SK-N-SH (cell line): ENCODE measurements at regions not wholly inside any gene's neighbourhood (a gene's known extent, or its start where the extent isn't known, plus 50 kb on each side); places are given as distances from the start of the nearest gene placed in this dataset.

Experiments
- CTCF ChIA-PET: fragments of 300-600, 350-600 bp; formaldehyde crosslinking; extraction: SDS; loops from one replicate; lab custom pipeline; 2021; lab: Yijun Ruan, JAX
- POLR2A ChIA-PET: fragments of 350-600 bp; sonication (Branson Sonifier 250); formaldehyde crosslinking; extraction: SDS; loops from one replicate; lab custom pipeline; 2020; ENCODE audit warnings: antibody characterized with exemption, inconsistent platforms; lab: Yijun Ruan, JAX
- DNase-seq: peaks from one replicate; pipeline ENCODE4 v3.0.0; 2012
- H2AFZ ChIP-seq: fragments of 200-600 bp; sonication (generic); 2 replicates; pipeline ENCODE4 v1.8.1; 2016; ENCODE audit warnings: antibody characterized with exemption, mild to moderate bottlenecking, low read depth
- H3F3A ChIP-seq: fragments of 200-600 bp; sonication (generic); replicated peaks from 2 replicates; pipeline ENCODE3; 2016; ENCODE audit warnings: antibody characterized with exemption, mild to moderate bottlenecking; ENCODE audit not compliant: insufficient read depth
- H3K27ac ChIP-seq, 2 experiments: fragments of 200-500 bp in 1 of 2; fragments of 200-600 bp in 1 of 2; sonication (Bioruptor generic) in 1 of 2; sonication (generic), shearing (Covaris generic) in 1 of 2; 2 replicates each; pipeline versions ENCODE4 v1.5.1 to v1.6.1; 2014 to 2016; ENCODE audit warnings: low read depth in 2 of 2, inconsistent platforms in 1 of 2, low read length in 1 of 2, mild to moderate bottlenecking in 1 of 2, mixed read lengths in 1 of 2
- H3K27me3 ChIP-seq: fragments of 200-600 bp; sonication (generic), shearing (Covaris generic); 2 replicates; pipeline ENCODE4 v1.6.1; 2016; ENCODE audit warnings: mixed run types; ENCODE audit not compliant: insufficient read depth
- H3K36me3 ChIP-seq, 2 experiments: fragments of 200-500 bp in 1 of 2; fragments of 200-600 bp in 1 of 2; sonication (Bioruptor generic) in 1 of 2; sonication (generic) in 1 of 2; replicated peaks in 1 of 2; 2 replicates each; pipeline versions ENCODE3 to v1.5.1; 2014 to 2016; ENCODE audit warnings: low read length in 1 of 2, mild to moderate bottlenecking in 1 of 2; ENCODE audit not compliant: insufficient read depth in 2 of 2, control insufficient read depth in 1 of 2
- H3K4me1 ChIP-seq, 2 experiments: fragments of 200-500 bp in 1 of 2; fragments of 200-600 bp in 1 of 2; sonication (Bioruptor generic) in 1 of 2; sonication (generic), shearing (Covaris generic) in 1 of 2; 2 replicates each; pipeline versions ENCODE4 v1.5.1 to v1.6.1; 2014 to 2016; ENCODE audit warnings: low read depth in 1 of 2, low read length in 1 of 2, mixed run types in 1 of 2; ENCODE audit not compliant: insufficient read depth in 2 of 2, control insufficient read depth in 1 of 2
- H3K4me2 ChIP-seq: fragments of 200-600 bp; sonication (generic), shearing (Covaris generic); 2 replicates; pipeline ENCODE4 v1.6.1; 2017; ENCODE audit warnings: mixed run types
- H3K4me3 ChIP-seq, 2 experiments: fragments of 200-500 bp in 1 of 2; fragments of 200-600 bp in 1 of 2; sonication (Bioruptor generic) in 1 of 2; sonication (generic), shearing (Covaris generic) in 1 of 2; 2 replicates each; pipeline versions ENCODE4 v1.5.1 to v1.8.1; 2014 to 2016; ENCODE audit warnings: low read depth in 2 of 2, inconsistent platforms in 1 of 2, low read length in 1 of 2, mild to moderate bottlenecking in 1 of 2, mixed read lengths in 1 of 2, moderate library complexity in 1 of 2
- H3K79me2 ChIP-seq: fragments of 200-600 bp; sonication (generic); 2 replicates; pipeline ENCODE4 v1.8.1; 2017; ENCODE audit warnings: mild to moderate bottlenecking; ENCODE audit not compliant: insufficient read depth
- H3K9ac ChIP-seq: fragments of 200-600 bp; sonication (generic); 2 replicates; pipeline ENCODE4 v1.6.1; 2017; ENCODE audit warnings: mixed run types
- H3K9me2 ChIP-seq: fragments of 200-600 bp; sonication (generic); 2 replicates; pipeline ENCODE4 v1.6.1; 2017; ENCODE audit warnings: mixed run types
- H3K9me3 ChIP-seq: fragments of 200-600 bp; sonication (generic); 2 replicates; pipeline ENCODE4 v1.6.1; 2017; ENCODE audit warnings: mixed run types, mild to moderate bottlenecking, moderate library complexity
- H4K20me1 ChIP-seq: fragments of 200-600 bp; sonication (generic); 2 replicates; pipeline ENCODE4 v1.6.1; 2017; ENCODE audit warnings: mild to moderate bottlenecking, mixed run types; ENCODE audit not compliant: insufficient read depth
- CTCF ChIP-seq: fragments of 200-600 bp; sonication (generic); IDR thresholded peaks from 2 replicates; pipeline ENCODE4 v1.6.1; 2017; ENCODE audit warnings: antibody characterized with exemption, mild to moderate bottlenecking, moderate library complexity
- EP300 ChIP-seq, 2 experiments: IDR thresholded peaks; 2 replicates each; pipeline versions ENCODE4 v1.4.0 to v1.6.1; 2012; ENCODE audit warnings: borderline replicate concordance in 1 of 2, low read depth in 1 of 2, low read length in 1 of 2
- EZH2phosphoT487 ChIP-seq: fragments of 200-600 bp; sonication (generic); IDR thresholded peaks from 2 replicates; pipeline ENCODE4 v1.6.1; 2017; ENCODE audit warnings: low read depth, mixed run types, mild to moderate bottlenecking, antibody characterized with exemption, moderate library complexity, borderline replicate concordance
- GABPA ChIP-seq: IDR thresholded peaks from 2 replicates; pipeline ENCODE4 v1.4.0; 2012; ENCODE audit warnings: low read depth, mild to moderate bottlenecking
- IRF3 ChIP-seq: fragments of 150-350 bp; IDR thresholded peaks from 2 replicates; pipeline ENCODE4 v1.6.1; 2016; ENCODE audit warnings: mild to moderate bottlenecking, low read depth, low read length
- MEF2A ChIP-seq: IDR thresholded peaks from 2 replicates; pipeline ENCODE4 v1.4.0; 2012; ENCODE audit warnings: low read depth, borderline replicate concordance
- PBX3 ChIP-seq: IDR thresholded peaks from 2 replicates; pipeline ENCODE4; 2012
- POLR2AphosphoS5 ChIP-seq: IDR thresholded peaks from 2 replicates; pipeline ENCODE4 v1.6.1; 2012; ENCODE audit warnings: low read depth, low read length
- RAD21 ChIP-seq: IDR thresholded peaks from 2 replicates; pipeline ENCODE4 v1.6.1; 2012; ENCODE audit warnings: mild to moderate bottlenecking, low read length
- REST ChIP-seq: IDR thresholded peaks from 2 replicates; pipeline ENCODE4 v1.6.1; 2012; ENCODE audit warnings: mild to moderate bottlenecking, low read depth, low read length, moderate library complexity
- RFX5 ChIP-seq: IDR thresholded peaks from 2 replicates; pipeline ENCODE4 v1.6.1; 2012; ENCODE audit warnings: mild to moderate bottlenecking, improper control_type of control experiment, low read length
- RXRA ChIP-seq: IDR thresholded peaks from 2 replicates; pipeline ENCODE4 v1.4.0; 2012; ENCODE audit warnings: low read depth, mild to moderate bottlenecking, borderline replicate concordance
- SIN3A ChIP-seq: IDR thresholded peaks from 2 replicates; pipeline ENCODE4 v1.6.1; 2012; ENCODE audit warnings: low read depth, mild to moderate bottlenecking, low read length, moderate library complexity, borderline replicate concordance
- SMC3 ChIP-seq: IDR thresholded peaks from 2 replicates; pipeline ENCODE4 v1.6.1; 2012; ENCODE audit warnings: low read depth, low read length, improper control_type of control experiment
- TCF12 ChIP-seq: IDR thresholded peaks from 2 replicates; pipeline ENCODE4 v1.4.0; 2012
- YY1 ChIP-seq: IDR thresholded peaks from 2 replicates; pipeline ENCODE4 v1.4.0; 2012; ENCODE audit warnings: low read depth, mild to moderate bottlenecking
- ZBTB33 ChIP-seq: IDR thresholded peaks from 2 replicates; pipeline ENCODE4 v1.4.0; 2012; ENCODE audit warnings: low read depth, borderline replicate concordance
- WGBS: methylation state at CpG from one replicate; pipeline ENCODE4 v1.1.6; 2017; ENCODE audit warnings: low lambda C conversion rate; 5-methylcytosine and 5-hydroxymethylcytosine counted together

- H3K9ac ChIP-seq = no peak overlapping the region
- H2AFZ ChIP-seq = no peak overlapping the region
- H3F3A ChIP-seq = no peaks in the 10 kb centered on the region
- H3K4me2 ChIP-seq = no peak overlapping the region
- 35% methylated on average over 3 of the region's 3 CpGs for WGBS
- no peaks in the 10 kb centered on the region for H3K9me2 ChIP-seq
- POLR2A ChIA-PET = no interaction called here
- no peak for TF ChIP-seq RFX5
- no peak for TF ChIP-seq TCF12
- no peak for TF ChIP-seq SIN3A
- TF ChIP-seq GABPA = no peak
- TF ChIP-seq SMC3 = no peak
- no peak for TF ChIP-seq PBX3
- CTCF ChIA-PET = no interaction called here
- H4K20me1 ChIP-seq = no peaks in the 10 kb centered on the region
- no peaks in the 10 kb centered on the region for H3K4me1 ChIP-seq
- H3K27ac ChIP-seq = no peak overlapping the region
- no peak for DNase-seq
- H3K36me3 ChIP-seq = no peaks in the 10 kb centered on the region
- no peaks in the 10 kb centered on the region for H3K79me2 ChIP-seq
- H3K27me3 ChIP-seq = no peaks in the 10 kb centered on the region
- no peaks in the 10 kb centered on the region for H3K9me3 ChIP-seq
- H3K4me3 ChIP-seq = no peak overlapping the region
These were observed 1001.0 kb upstream of the TENM4 start for GRCh38 chr11:80441821-80442220.

- H3K4me3 ChIP-seq = no peak overlapping the region
- no peak for DNase-seq
- no peaks in the 10 kb centered on the region for H3K9me2 ChIP-seq
- no peaks in the 10 kb centered on the region for H3K79me2 ChIP-seq
- H2AFZ ChIP-seq = no peak overlapping the region
- no peaks in the 10 kb centered on the region for H3F3A ChIP-seq
- 26% methylated on average over 4 of the region's 4 CpGs for WGBS
- no peaks in the 10 kb centered on the region for H3K36me3 ChIP-seq
- no peaks in the 10 kb centered on the region for H3K9me3 ChIP-seq
- no peak overlapping the region for H3K9ac ChIP-seq
- no peaks in the 10 kb centered on the region for H3K27me3 ChIP-seq
- no peaks in the 10 kb centered on the region for H3K4me1 ChIP-seq
- ChIA-PET CTCF (no interaction called here), POLR2A (no interaction called here)
- H3K27ac ChIP-seq = no peak overlapping the region
- H4K20me1 ChIP-seq = no peaks in the 10 kb centered on the region
- H3K4me2 ChIP-seq = no peak overlapping the region
- TF ChIP-seq IRF3 (no peak), REST (no peak), POLR2AphosphoS5 (no peak), YY1 (no peak), CTCF (no peak), ZBTB33 (no peak), MEF2A (no peak), EZH2phosphoT487 (no peak), RFX5 (no peak), PBX3 (no peak), SIN3A (no peak), EP300 (IDR thresholded peaks at IDR 0.05; ENCODE audit: borderline replicate concordance in 1 of 2, low read depth in 1 of 2, low read length in 1 of 2) (no peak), TCF12 (no peak), RXRA (no peak), RAD21 (no peak)
These were observed 1000.0 kb upstream of the TENM4 start for GRCh38 chr11:80440835-80441234.
